ENCODE measurements at regions not wholly inside any gene's neighbourhood (a gene's known extent, or its start where the extent isn't known, plus 50 kb on each side); places are given as distances from the start of the nearest gene placed in this dataset.

DNA sequence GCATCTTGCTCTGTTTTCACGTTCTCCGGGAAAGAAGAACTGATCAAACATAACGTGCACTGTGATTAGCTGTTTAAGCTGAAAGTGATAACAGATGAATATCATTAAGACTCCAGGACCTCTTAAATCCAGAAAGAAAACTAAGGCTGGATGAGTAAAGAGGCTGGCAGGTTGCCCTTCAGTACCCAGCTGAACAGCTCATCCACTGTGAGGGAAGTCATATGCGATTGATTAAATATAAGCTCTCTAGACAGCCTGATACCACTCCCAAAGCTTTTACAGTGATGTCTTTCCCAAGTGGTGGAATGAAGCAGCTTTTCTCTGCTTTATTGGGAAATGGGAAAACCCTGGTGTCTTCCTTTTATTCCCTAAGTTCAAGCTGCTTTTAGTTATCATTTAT is 116.9 kb downstream of the EFNB2 start:
- TF ChIP-seq EZH2phosphoT487 (IDR thresholded peaks at IDR 0.05; ENCODE audit: insufficient read depth, low read depth) (no peak), EZH2 (IDR thresholded peaks at IDR 0.05; ENCODE audit: insufficient read depth, poor library complexity, severe bottlenecking) (no peak)
